C4-2B (cell line): ENCODE measurements at regions not wholly inside any gene's neighbourhood (a gene's known extent, or its start where the extent isn't known, plus 50 kb on each side); places are given as distances from the start of the nearest gene placed in this dataset.

Experiments
- CTCF ChIP-seq: fragments of 450-650 bp; conservative IDR thresholded peaks from 2 replicates; pipeline ENCODE4 v1.5.1; 2017; ENCODE audit warnings: mild to moderate bottlenecking
- ZFX ChIP-seq: fragments of 450-650 bp; IDR thresholded peaks from 2 replicates; pipeline ENCODE4 v1.6.1; 2017

DNA sequence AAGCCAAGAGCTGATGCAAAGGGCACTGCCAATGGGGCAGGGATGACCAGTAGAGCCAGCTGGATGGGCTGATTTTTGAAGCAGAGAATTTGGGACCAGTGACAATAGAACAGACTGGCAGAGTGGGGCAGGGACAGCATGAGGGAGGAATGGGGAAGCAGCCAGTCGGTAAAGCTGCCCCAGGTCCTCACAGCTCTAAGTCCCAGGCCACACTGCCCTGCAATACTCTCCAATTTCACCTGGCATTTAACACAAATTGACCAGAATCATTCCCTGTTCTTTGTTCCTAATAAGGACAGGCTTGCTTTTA is 186.9 kb downstream of the CTTN start:
- TF ChIP-seq CTCF (no peak), ZFX (no peak)
